ENCODE measurements at regions not wholly inside any gene's neighbourhood (a gene's known extent, or its start where the extent isn't known, plus 50 kb on each side); places are given as distances from the start of the nearest gene placed in this dataset.

- no peak for DNase-seq (ENCODE audit: low read depth)
Measured at GRCh38 chr5:74162524-74162923, 478.0 kb downstream of the ENC1 start.

DNA sequence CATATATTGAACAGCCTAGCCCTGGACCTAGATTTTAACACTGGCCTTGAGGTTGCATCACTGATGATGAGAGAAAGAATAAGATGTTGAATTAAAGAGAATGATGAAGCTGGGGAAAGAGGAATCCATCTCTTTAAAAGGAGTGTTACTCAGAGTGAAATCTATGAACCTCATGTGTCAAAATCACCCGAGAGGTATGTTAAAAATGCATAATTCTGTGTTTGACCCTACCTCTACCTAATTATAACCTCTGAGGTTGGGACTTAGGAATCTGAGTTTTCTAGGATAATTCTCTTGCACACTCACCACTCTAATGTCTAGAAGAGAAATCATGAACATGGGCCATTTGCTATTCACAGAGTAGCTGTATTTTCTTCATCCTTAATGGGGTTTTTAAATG lies 479.4 kb downstream of the ENC1 start:
- peak; percentile 11 for DNase-seq (ENCODE audit: low read depth)

DNA sequence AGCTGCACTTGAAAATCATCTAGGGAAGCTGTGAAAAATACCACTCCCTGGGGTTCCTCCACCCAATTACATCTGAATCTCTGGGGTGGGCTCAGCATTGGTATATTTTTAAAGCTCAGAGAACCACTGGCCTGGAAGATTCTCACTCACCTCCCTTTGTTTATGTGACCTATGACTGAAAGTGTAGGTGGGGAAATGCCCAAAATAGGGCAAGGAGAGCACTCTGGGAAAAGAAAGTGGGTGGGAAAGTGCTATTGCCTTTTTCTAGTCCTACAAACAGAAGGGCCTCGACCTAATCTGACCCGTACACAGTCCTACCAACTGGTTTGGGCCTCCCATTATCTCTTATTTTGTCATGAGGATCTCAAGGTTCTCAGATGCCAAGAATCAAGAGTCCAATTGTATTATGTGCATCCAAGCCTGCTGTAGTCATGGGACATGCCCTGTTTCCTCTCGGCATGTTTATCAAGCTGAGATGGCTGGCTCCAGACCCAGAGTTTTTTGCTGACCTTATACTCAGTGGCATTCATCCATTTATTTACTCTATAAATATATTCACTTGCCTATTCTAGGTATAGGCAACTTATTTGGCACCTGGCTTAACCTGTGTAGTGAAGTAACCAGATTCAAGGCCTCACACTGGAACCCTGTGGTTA lies 483.7 kb downstream of the ENC1 start:
- no peak for DNase-seq (ENCODE audit: low read depth)

DNA sequence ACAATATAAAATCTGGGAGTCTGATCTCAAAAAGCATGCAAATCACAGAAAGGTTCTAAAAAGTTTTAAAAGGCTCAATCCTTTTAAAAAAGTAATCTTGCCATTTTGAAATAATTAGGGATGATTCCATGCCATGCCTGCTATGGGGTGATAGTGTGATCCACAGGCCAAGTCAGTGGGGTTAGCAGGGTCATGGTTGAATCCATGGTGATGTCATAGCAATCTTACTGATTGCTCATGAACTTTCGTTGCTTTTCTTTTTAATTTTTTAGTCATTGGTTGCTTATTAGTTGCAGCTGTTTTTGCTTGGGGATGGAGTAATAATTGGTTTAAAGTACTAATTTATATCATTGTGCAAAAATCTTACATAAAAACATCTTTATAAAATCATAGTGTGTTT lies 485.0 kb downstream of the ENC1 start:
- no peak for DNase-seq (ENCODE audit: low read depth)

GRCh38 chr5:74154526-74154925 lies 486.0 kb downstream of the ENC1 start:
- DNase-seq (ENCODE audit: low read depth), result no peak

DNA sequence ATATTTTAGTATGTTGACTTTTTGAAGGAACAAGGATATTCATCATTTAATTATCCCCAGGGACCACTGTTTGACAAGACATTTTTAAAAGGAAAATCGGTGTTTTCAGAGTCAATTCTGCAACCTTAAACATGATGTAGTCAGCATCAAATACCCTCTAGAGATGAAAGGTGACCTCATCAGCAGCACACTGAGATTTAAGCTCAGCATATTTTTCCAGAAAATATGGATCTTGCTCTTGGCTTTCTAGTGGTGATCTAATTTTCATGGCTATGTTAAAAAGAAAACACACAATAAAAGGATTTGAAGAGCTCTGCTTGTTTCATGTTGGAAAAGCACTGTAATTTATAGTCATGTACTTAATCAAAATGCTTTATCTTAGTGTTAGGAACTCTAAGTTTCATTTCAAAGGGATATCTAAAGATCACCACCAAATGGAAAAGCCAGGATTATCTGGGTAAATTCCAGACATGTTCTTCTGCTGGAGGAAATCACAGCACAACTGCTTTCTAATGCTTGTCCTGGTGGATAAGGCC lies 487.2 kb downstream of the ENC1 start:
- no peak for DNase-seq (ENCODE audit: low read depth)

- DNase-seq (ENCODE audit: low read depth), result no peak
Measured at GRCh38 chr5:74152625-74153254, 487.8 kb downstream of the ENC1 start.

DNA sequence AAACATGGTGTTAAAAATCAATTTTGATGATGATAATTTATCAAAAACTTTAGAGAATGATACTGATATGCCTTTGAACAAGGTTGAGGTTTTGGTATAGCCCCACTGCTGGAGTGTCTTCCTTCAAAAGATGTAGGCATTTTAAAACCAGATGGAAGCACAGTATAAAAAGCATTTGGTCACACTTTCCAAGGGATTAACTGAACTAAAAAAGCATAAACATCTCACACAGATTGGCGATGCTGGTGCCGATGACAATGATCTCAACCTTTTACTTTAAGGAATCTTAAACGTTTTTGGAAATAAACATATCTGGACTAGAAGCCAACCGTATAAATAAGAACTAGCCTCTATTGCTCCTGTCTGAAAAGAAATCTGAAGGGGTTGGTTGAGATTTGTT lies 488.4 kb downstream of the ENC1 start:
- DNase-seq (ENCODE audit: low read depth), result no peak

GRCh38 chr5:74149395-74149794 lies 491.1 kb downstream of the ENC1 start:
- peak; percentile 50 for DNase-seq (ENCODE audit: low read depth)

GRCh38 chr5:74148321-74148720 lies 492.2 kb downstream of the ENC1 start:
- no peak for DNase-seq (ENCODE audit: low read depth)

- DNase-seq (ENCODE audit: low read depth), result no peak
Measured at GRCh38 chr5:74146796-74147195, 493.7 kb downstream of the ENC1 start.

DNA sequence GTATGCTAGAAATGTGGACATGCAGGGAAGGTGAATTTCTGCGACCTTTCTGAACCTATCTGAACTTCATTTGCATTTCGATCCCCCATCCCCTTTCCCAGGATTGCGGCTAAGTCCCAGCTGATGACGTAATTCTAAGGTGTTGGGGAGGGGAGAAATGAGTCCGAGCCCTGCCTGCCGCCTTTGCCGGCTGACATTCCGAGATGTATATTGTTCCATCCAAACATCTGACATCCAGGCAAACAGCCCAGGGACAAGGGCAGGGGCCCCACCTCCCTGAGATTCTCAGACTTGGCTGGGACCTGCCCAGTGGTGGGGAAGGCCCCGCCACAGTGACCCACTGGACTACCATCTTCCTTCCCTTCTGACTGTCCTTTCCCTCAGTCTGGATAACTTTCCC lies 494.6 kb downstream of the ENC1 start:
- no peak for DNase-seq (ENCODE audit: low read depth)

DNA sequence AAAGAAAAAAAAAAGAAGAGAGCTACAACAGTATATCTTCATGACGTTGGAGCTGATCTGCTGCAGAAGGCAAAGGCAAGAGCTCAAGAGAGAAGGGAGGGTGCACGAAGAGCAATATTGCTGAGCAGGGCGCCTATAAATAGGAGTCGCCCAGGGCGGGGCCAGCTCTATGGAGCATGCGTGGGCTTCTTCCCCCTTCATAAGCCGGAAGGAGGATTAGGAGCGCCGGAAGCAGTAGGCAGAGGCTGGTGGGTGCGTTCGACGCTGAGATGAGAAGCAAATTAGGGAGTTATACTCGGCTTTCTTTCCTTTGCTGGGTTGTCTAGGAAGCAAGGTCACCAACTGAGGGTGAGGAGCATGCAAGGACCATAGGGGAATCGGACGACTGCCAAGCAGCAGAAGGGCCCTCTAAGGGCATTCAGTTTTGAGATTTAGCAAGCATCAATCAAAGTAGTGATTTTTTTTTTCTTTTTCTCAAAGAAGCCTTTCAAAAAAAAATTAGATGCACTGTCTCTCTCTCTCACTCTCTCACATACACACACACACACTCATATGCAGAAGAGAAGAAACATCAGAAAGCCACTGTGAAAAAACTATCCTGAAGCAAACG lies 496.7 kb downstream of the ENC1 start:
- no peak for DNase-seq (ENCODE audit: low read depth)

DNA sequence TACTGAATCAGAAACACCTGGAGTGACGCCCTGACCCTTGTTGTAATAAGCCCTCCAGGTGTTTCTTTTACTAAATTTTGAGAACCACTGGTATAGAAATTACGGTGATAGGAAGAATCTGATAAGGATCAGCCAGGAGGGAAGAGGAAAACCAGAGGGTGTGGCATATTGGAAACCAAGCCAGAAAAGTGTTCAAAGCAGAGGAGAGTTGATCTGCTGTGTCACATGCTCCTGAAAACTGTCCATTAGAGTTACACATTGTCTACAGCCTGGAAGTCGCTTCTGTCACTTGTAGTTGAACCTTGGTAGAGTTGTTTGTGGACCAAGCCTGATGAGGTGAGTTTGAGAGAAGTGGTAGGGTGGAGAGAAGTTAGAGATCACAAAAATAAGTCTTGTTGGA lies 497.4 kb downstream of the ENC1 start:
- no peak for DNase-seq (ENCODE audit: low read depth)

DNA sequence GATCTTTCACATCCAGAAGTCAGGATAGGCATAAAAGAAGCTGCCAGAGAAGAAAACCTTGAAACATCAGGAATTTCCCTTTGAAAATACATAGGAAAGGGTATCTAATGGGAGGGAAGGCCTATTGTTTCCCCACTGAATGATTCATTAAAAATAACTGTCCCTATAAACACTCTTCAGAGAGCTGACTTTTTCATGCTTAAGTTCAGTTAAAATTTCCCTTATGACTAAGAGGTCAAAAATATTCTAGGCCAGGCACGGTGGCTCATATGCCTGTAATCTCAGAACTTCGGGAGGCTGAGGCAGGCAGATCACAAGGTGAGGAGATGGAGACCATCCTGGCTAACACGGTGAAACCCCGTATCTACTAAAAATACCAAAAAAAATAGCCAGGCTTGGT lies 499.5 kb downstream of the ENC1 start:
- DNase-seq (ENCODE audit: low read depth), result peak; percentile 47

DNA sequence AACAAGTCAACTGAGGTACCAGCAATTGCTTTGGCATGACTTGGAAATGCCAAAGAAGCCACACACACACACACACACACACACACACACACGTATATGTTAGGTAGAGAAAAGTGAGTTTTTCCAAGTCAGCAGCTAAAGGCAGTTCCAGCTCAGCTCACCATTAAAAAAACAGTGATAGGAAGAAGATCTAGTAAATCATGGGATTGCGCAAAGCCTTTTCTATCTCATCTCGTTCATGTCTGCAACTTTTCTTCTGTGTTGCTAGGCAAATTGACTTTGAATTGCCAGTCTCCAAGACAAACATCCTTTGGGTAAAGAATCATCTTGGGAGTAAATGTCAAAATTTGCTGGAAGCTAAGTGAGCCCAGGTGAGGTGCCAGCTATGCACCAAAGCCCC lies 500.1 kb downstream of the ENC1 start:
- no peak for DNase-seq (ENCODE audit: low read depth)

GRCh38 chr5:74139589-74139988 lies 500.9 kb downstream of the ENC1 start:
- no peak for DNase-seq (ENCODE audit: low read depth)

DNA sequence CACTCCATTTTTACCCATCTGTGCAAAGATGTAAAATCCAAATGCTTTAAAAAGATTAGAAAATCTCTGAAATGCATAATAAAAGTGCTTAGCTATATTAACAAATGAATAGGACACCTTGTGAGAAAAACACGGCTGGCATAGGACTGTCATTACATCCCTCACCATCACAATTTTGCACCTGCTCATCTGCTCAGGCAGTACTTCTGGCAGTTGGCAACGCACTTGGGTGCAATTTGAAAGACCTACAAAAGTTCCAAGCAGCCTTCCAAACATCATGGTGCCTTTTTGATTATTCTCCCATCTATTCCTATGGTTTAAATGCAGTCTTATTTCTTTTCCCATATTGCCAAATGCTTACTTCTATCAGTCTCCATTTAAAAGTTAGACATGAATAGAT lies 501.8 kb downstream of the ENC1 start:
- DNase-seq (ENCODE audit: low read depth), result no peak

GRCh38 chr5:74136276-74136825 lies 504.2 kb downstream of the ENC1 start:
- DNase-seq (ENCODE audit: low read depth), result no peak

DNA sequence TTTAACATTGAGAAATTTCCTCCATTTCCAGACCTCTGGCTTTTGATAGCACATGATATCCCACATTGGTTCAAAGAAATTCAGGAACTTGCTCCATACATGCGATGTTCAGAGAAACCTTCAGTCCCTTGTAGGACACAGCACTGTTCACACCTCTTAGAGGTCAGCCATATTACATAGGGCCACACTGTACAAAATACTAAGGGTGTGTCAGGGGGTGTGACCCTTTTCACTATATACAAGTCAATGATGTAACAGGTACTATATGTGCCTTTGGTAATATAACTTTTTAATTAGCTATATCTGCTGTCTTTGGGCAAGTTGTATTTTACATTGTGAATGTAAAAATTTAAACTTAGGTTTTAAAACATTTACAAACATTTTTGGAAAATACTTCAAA lies 505.5 kb downstream of the ENC1 start:
- DNase-seq (ENCODE audit: low read depth), result no peak

DNA sequence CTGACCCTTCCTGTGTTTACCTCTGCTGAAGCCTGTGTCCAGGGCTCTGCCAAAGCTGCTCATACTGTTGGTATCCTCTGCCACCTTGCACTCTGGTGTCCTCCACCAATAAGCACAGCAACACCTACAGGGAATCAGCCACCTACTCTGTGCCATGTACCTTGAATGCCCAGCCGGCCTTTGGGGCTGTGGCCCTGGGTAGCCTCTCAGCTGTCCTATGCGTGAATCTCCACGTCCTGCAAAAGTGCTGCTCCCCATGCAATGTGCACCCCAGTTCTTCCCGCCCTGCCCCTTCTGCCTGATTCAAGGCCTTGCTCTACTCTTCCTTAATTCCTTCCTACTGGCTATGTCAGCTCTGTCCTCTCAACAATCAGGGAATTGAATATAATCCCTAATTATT lies 506.5 kb downstream of the ARHGEF28 start:
- no peak for DNase-seq (ENCODE audit: low read depth)

- DNase-seq (ENCODE audit: low read depth), result no peak
Measured at GRCh38 chr5:74131250-74131649, 505.3 kb downstream of the ARHGEF28 start.
